ENCODE measurements at regions not wholly inside any gene's neighbourhood (a gene's known extent, or its start where the extent isn't known, plus 50 kb on each side); places are given as distances from the start of the nearest gene placed in this dataset.

GRCh38 chr6:5946701-5947100 is 60.0 kb downstream of the NRN1 start:
- peaks cover 26% of the 10 kb centered on the region for H3K9me3 Mint-ChIP-seq
- TF ChIP-seq, protein P1, sequence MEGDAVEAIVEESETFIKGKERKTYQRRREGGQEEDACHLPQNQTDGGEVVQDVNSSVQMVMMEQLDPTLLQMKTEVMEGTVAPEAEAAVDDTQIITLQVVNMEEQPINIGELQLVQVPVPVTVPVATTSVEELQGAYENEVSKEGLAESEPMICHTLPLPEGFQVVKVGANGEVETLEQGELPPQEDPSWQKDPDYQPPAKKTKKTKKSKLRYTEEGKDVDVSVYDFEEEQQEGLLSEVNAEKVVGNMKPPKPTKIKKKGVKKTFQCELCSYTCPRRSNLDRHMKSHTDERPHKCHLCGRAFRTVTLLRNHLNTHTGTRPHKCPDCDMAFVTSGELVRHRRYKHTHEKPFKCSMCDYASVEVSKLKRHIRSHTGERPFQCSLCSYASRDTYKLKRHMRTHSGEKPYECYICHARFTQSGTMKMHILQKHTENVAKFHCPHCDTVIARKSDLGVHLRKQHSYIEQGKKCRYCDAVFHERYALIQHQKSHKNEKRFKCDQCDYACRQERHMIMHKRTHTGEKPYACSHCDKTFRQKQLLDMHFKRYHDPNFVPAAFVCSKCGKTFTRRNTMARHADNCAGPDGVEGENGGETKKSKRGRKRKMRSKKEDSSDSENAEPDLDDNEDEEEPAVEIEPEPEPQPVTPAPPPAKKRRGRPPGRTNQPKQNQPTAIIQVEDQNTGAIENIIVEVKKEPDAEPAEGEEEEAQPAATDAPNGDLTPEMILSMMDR (IDR thresholded peaks at IDR 0.05; ENCODE audit: unreplicated experiment in 3 of 3), result no peak
- H3K4me1 Mint-ChIP-seq, result no peaks in the 10 kb centered on the region
- no peak overlapping the region for H3K4me3 Mint-ChIP-seq
- no peaks in the 10 kb centered on the region for H3K36me3 Mint-ChIP-seq (ENCODE audit: low read depth)
- H3K27ac Mint-ChIP-seq, result no peak overlapping the region
- peaks cover 3% of the 10 kb centered on the region for H3K27me3 Mint-ChIP-seq (ENCODE audit: low read depth)

DNA sequence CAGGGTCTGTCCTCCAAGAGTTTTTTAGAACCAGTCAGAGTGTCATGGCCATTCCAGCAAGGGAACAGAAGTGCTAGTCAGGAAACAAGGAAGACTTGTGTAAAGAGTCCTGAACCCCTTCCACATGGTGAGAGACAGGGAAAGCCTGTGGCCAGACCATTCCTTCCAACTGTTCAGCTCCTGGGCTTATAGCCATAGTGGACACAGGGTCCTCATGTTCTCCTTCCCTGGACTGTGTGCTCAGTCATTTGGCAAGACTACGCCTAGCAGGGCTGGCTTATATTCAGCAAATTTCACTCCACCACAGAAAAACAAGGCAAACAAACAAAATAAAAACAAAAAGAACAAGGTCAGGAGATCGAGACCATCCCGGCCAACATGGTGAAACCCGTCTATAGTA is 60.5 kb downstream of the NRN1 start:
- Mint-ChIP-seq H3K27ac (no peak overlapping the region), H3K27me3 (ENCODE audit: low read depth) (peaks cover 3% of the 10 kb centered on the region), H3K36me3 (ENCODE audit: low read depth) (no peaks in the 10 kb centered on the region), H3K9me3 (peaks cover 24% of the 10 kb centered on the region), H3K4me3 (no peak overlapping the region), H3K4me1 (peaks cover 1% of the 10 kb centered on the region)
- TF ChIP-seq, protein P1 (IDR thresholded peaks at IDR 0.05; ENCODE audit: unreplicated experiment in 3 of 3), result no peak

DNA sequence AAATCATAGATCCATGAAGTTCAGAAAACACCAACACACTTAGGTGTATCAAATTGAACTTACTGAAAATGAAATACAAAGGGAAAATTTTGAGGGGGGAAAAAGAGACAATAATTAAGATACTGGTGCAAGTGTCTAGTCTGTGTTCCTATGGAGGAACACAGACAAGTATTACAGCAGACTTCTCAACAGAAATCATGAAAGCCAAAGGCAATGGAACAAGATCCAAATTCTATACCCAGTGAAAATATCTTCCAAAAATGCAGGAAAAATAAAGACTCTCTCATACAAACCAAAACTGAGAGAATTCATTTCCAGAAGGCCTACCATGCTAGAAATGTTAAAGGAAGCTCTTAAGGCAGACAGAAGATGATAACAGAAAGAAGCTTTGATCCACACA is 63.1 kb downstream of the NRN1 start:
- peaks cover 7% of the 10 kb centered on the region for H3K27me3 Mint-ChIP-seq (ENCODE audit: low read depth)
- peaks cover 11% of the 10 kb centered on the region for H3K4me1 Mint-ChIP-seq
- no peak overlapping the region for H3K27ac Mint-ChIP-seq
- no peak overlapping the region for H3K4me3 Mint-ChIP-seq
- H3K36me3 Mint-ChIP-seq (ENCODE audit: low read depth), result no peaks in the 10 kb centered on the region
- peaks cover 24% of the 10 kb centered on the region for H3K9me3 Mint-ChIP-seq
- TF ChIP-seq, protein P1 (IDR thresholded peaks at IDR 0.05; ENCODE audit: unreplicated experiment in 3 of 3), result no peak

DNA sequence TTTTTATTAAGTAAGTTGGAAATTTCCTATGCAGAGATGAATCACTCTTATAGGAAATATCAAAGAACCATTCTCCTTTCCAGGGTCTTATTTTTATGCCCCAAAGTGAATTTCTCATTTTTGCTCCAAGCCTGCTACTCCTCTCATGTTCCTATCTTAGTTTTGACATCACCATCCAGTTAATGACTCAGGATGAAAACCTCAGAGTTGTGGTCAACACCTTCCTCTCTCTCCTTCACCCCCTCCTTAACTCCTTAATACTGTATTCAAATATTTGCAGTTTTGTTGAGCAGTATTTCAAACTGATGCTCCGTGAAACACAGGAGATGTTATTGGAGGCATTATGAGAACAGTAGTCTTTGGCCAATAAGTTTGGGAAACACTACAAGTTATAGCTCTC is 64.1 kb downstream of the NRN1 start:
- Mint-ChIP-seq H3K27ac (no peak overlapping the region), H3K4me3 (no peak overlapping the region), H3K9me3 (peaks cover 24% of the 10 kb centered on the region), H3K4me1 (peaks cover 14% of the 10 kb centered on the region), H3K27me3 (ENCODE audit: low read depth) (peaks cover 5% of the 10 kb centered on the region), H3K36me3 (ENCODE audit: low read depth) (no peaks in the 10 kb centered on the region)
- TF ChIP-seq, protein P1 (IDR thresholded peaks at IDR 0.05; ENCODE audit: unreplicated experiment in 3 of 3), result no peak

- no peak overlapping the region for H3K4me3 Mint-ChIP-seq
- H3K27me3 Mint-ChIP-seq (ENCODE audit: low read depth), result peaks cover 8% of the 10 kb centered on the region
- no peaks in the 10 kb centered on the region for H3K36me3 Mint-ChIP-seq (ENCODE audit: low read depth)
- H3K27ac Mint-ChIP-seq, result no peak overlapping the region
- H3K4me1 Mint-ChIP-seq, result peaks cover 25% of the 10 kb centered on the region
- TF ChIP-seq, protein P1 (IDR thresholded peaks at IDR 0.05; ENCODE audit: unreplicated experiment in 3 of 3), result no peak
- peaks cover 22% of the 10 kb centered on the region for H3K9me3 Mint-ChIP-seq
These were observed 65.5 kb downstream of the NRN1 start for GRCh38 chr6:5941188-5941587.

- Mint-ChIP-seq H3K9me3 (peaks cover 17% of the 10 kb centered on the region), H3K27me3 (ENCODE audit: low read depth) (peaks cover 16% of the 10 kb centered on the region), H3K4me3 (no peak overlapping the region), H3K27ac (no peak overlapping the region), H3K36me3 (ENCODE audit: low read depth) (no peaks in the 10 kb centered on the region), H3K4me1 (peaks cover 30% of the 10 kb centered on the region)
- TF ChIP-seq, protein P1 (IDR thresholded peaks at IDR 0.05; ENCODE audit: unreplicated experiment in 3 of 3), result no peak
These were observed 67.8 kb downstream of the NRN1 start for GRCh38 chr6:5938934-5939333.
